HCT116 (cell line): ENCODE measurements at regions not wholly inside any gene's neighbourhood (a gene's known extent, or its start where the extent isn't known, plus 50 kb on each side); places are given as distances from the start of the nearest gene placed in this dataset.

Source experiments
- ATAC-seq: fragments of 200-7000 bp; cut with Tn5 transposase; 2 replicates; pipeline ENCODE4 v1.9.1; 2020; ENCODE audit warnings: mild to moderate bottlenecking, moderate library complexity
- BruUV-seq: library from RNA; stranded (reverse); fragments of 400-500 nt; replicated peaks from 2 replicates; lab custom pipeline; 2021; lab: Mats Ljungman, UMichigan
- CTCF ChIA-PET: fragments of 300-600 bp; sonication (Branson Sonifier 250); formaldehyde crosslinking; loops from one replicate; lab custom pipeline; 2021; ENCODE audit warnings: antibody characterized with exemption; lab: Charles Lee
- POLR2A ChIA-PET: fragments of 300-600, 350-600 bp; sonication (Branson Sonifier 250); formaldehyde crosslinking; loops from one replicate; lab custom pipeline; 2021; ENCODE audit warnings: antibody characterized with exemption; lab: Charles Lee
- RAD21 ChIA-PET, 2 experiments: fragments of 300-600 bp; sonication (Branson Sonifier 250); formaldehyde crosslinking; loops; one replicate each; lab custom pipeline; 2023; ENCODE audit warnings: low total read pairs in 2 of 2; ENCODE audit not compliant: uncharacterized antibody in 2 of 2, unreplicated experiment in 2 of 2, low non-redundant PET in 1 of 2; lab: Charles Lee
- DNase-seq: peaks from one replicate; pipeline ENCODE4 v3.0.0-alpha.2; 2010; ENCODE audit warnings: low read depth, low spot score
- H2AFZ ChIP-seq: fragments of 200-600 bp; shearing (Covaris generic), sonication (generic); 2 replicates; pipeline ENCODE4 v1.6.1; 2017; ENCODE audit warnings: low read depth, mixed run types, mixed read lengths, antibody characterized with exemption, low read length; ENCODE audit not compliant: poor library complexity, severe bottlenecking
- H3K27ac ChIP-seq: 2 replicates; pipeline ENCODE4 v1.5.1; 2012; ENCODE audit warnings: low read depth, low read length
- H3K27me3 ChIP-seq: fragments of 200-600 bp; sonication (generic); 2 replicates; pipeline ENCODE4 v1.6.1; 2016; ENCODE audit warnings: mixed run types, low read length, mixed read lengths; ENCODE audit not compliant: insufficient read depth
- H3K36me3 ChIP-seq, 2 experiments: fragments of 200-500 bp in 1 of 2; fragments of 200-600 bp in 1 of 2; sonication (Bioruptor generic) in 1 of 2; sonication (generic) in 1 of 2; 2 replicates each; pipeline versions ENCODE4 v1.5.1 to v1.6.1; 2014 to 2016; ENCODE audit warnings: low read length in 2 of 2, inconsistent platforms in 1 of 2, mixed read lengths in 1 of 2, mixed run types in 1 of 2; ENCODE audit not compliant: insufficient read depth in 2 of 2, control insufficient read depth in 1 of 2
- H3K4me1 ChIP-seq, 2 experiments: fragments of 200-600 bp in 1 of 2; sonication (generic) in 1 of 2; 2 replicates each; pipeline versions ENCODE4 v1.5.1 to v1.6.1; 2012 to 2017; ENCODE audit warnings: low read length in 2 of 2, inconsistent platforms in 1 of 2, mild to moderate bottlenecking in 1 of 2, mixed read lengths in 1 of 2, mixed run types in 1 of 2, moderate library complexity in 1 of 2; ENCODE audit not compliant: insufficient read depth in 2 of 2, control insufficient read depth in 1 of 2
- H3K4me2 ChIP-seq: fragments of 200-600 bp; sonication (generic); 2 replicates; pipeline ENCODE4 v1.6.1; 2017; ENCODE audit warnings: mixed run types, low read length, mixed read lengths
- H3K4me3 ChIP-seq, 2 experiments: fragments of 200-600 bp in 1 of 2; sonication (generic) in 1 of 2; replicated peaks in 1 of 2; 2 replicates each; pipeline ENCODE4 v1.5.1; 2011 to 2016; ENCODE audit warnings: low read length in 2 of 2, control low read depth in 1 of 2, low read depth in 1 of 2, mild to moderate bottlenecking in 1 of 2, mixed read lengths in 1 of 2, mixed run types in 1 of 2
- H3K79me2 ChIP-seq: fragments of 200-600 bp; sonication (generic); 2 replicates; pipeline ENCODE4 v1.6.1; 2017; ENCODE audit warnings: mild to moderate bottlenecking, mixed run types, low read length, moderate library complexity, mixed read lengths; ENCODE audit not compliant: insufficient read depth
- H3K9ac ChIP-seq: fragments of 200-600 bp; sonication (generic); 2 replicates; pipeline ENCODE4 v1.6.1; 2016; ENCODE audit warnings: low read length, mixed read lengths
- H3K9me2 ChIP-seq: fragments of 200-600 bp; sonication (generic), shearing (Covaris generic); 2 replicates; pipeline ENCODE4 v1.6.1; 2017; ENCODE audit warnings: mixed run types, mild to moderate bottlenecking, moderate library complexity; ENCODE audit not compliant: insufficient read depth
- H3K9me3 ChIP-seq, 2 experiments: fragments of 200-500 bp in 1 of 2; fragments of 200-600 bp in 1 of 2; sonication (Bioruptor generic) in 1 of 2; sonication (generic) in 1 of 2; 2 replicates each; pipeline ENCODE4 v1.6.1; 2014 to 2017; ENCODE audit warnings: low read length in 2 of 2, mixed read lengths in 2 of 2, inconsistent platforms in 1 of 2, low read depth in 1 of 2, mild to moderate bottlenecking in 1 of 2, mixed run types in 1 of 2, moderate library complexity in 1 of 2; ENCODE audit not compliant: control insufficient read depth in 1 of 2, insufficient read depth in 1 of 2
- H4K20me1 ChIP-seq: fragments of 200-600 bp; sonication (generic), shearing (Covaris generic); 2 replicates; pipeline ENCODE4 v1.6.1; 2017; ENCODE audit warnings: mixed run types, mild to moderate bottlenecking, moderate library complexity; ENCODE audit not compliant: insufficient read depth
- ATF3 ChIP-seq: IDR thresholded peaks from 2 replicates; pipeline ENCODE4 v1.6.1; 2012
- CBX3 ChIP-seq: IDR thresholded peaks from 2 replicates; pipeline ENCODE4 v1.6.1; 2012; ENCODE audit warnings: low read depth
- CTCF ChIP-seq, 3 experiments: fragments of 200-600 bp in 1 of 3; sonication (generic) in 1 of 3; IDR thresholded peaks in 2 of 3; conservative IDR thresholded peaks in 1 of 3; 2 replicates each; pipeline ENCODE4 v1.5.1; 2012 to 2017; ENCODE audit warnings: low read depth in 2 of 3, low read length in 2 of 3, antibody characterized with exemption in 1 of 3, borderline replicate concordance in 1 of 3, control low read depth in 1 of 3, mild to moderate bottlenecking in 1 of 3, mixed read lengths in 1 of 3, mixed run types in 1 of 3, moderate library complexity in 1 of 3; ENCODE audit not compliant: insufficient read depth in 1 of 3
- EGR1 ChIP-seq: IDR thresholded peaks from 2 replicates; pipeline ENCODE4 v1.6.1; 2012; ENCODE audit warnings: low read depth
- ELF1 ChIP-seq: IDR thresholded peaks from 2 replicates; pipeline ENCODE4 v1.6.1; 2012; ENCODE audit warnings: low read depth, borderline replicate concordance
- EZH2 ChIP-seq: fragments of 200-600 bp; sonication (generic); IDR thresholded peaks from 2 replicates; pipeline ENCODE4 v1.6.1; 2017; ENCODE audit warnings: antibody characterized with exemption, mixed run types
- EZH2phosphoT487 ChIP-seq: fragments of 200-600 bp; IDR thresholded peaks from 2 replicates; pipeline ENCODE4 v1.6.1; 2018; ENCODE audit warnings: antibody characterized with exemption, borderline replicate concordance
- FOSL1 ChIP-seq: IDR thresholded peaks from 2 replicates; pipeline ENCODE4 v1.6.1; 2012; ENCODE audit warnings: low read depth
- MAX ChIP-seq: IDR thresholded peaks from 2 replicates; pipeline ENCODE4 v1.6.1; 2012
- POLR2A ChIP-seq: IDR thresholded peaks from 2 replicates; pipeline ENCODE4 v1.7.0; 2011; ENCODE audit warnings: borderline replicate concordance; ENCODE audit not compliant: insufficient read depth, insufficient read length; ENCODE audit errors: extremely low read depth
- POLR2AphosphoS5 ChIP-seq: IDR thresholded peaks from 2 replicates; pipeline ENCODE4 v1.6.1; 2011; ENCODE audit warnings: mild to moderate bottlenecking, low read depth, low read length, moderate library complexity
- RAD21 ChIP-seq: IDR thresholded peaks from 2 replicates; pipeline ENCODE4 v1.6.1; 2012; ENCODE audit warnings: low read depth, mild to moderate bottlenecking
- TCF7L2 ChIP-seq: IDR thresholded peaks from 2 replicates; pipeline ENCODE4 v1.7.0; 2011; ENCODE audit warnings: borderline replicate concordance, inconsistent platforms; ENCODE audit not compliant: insufficient read depth, insufficient read length; ENCODE audit errors: extremely low read depth
- YY1 ChIP-seq: IDR thresholded peaks from 2 replicates; pipeline ENCODE4 v1.6.1; 2011; ENCODE audit warnings: low read length, low read depth, moderate library complexity, mild to moderate bottlenecking; ENCODE audit not compliant: insufficient replicate concordance; ENCODE audit errors: extremely low read depth
- ZFX ChIP-seq: fragments of 450-650 bp; IDR thresholded peaks from 2 replicates; pipeline ENCODE4 v1.6.1; 2017
- ZNF274 ChIP-seq: fragments of 200-500 bp; sonication (Bioruptor generic); IDR thresholded peaks from 2 replicates; pipeline ENCODE4 v1.6.1; 2014; ENCODE audit warnings: mild to moderate bottlenecking, low read depth, low read length, inconsistent platforms
- intact Hi-C: fragments of 100-400 bp; cut with micrococcal nuclease; formaldehyde crosslinking; loops from 2 replicates; pipeline ENCODE4 v1.10.0; 2022

- no peaks in the 10 kb centered on the region for H4K20me1 ChIP-seq
- no peak overlapping the region for H3K9ac ChIP-seq
- H3K4me3 ChIP-seq: no peak overlapping the region
- H3K4me1 ChIP-seq: no peaks in the 10 kb centered on the region
- no peaks in the 10 kb centered on the region for H3K79me2 ChIP-seq
- DNase-seq: no peak
- no peak overlapping the region for H2AFZ ChIP-seq
- peaks cover 0 to 19% of the 10 kb centered on the region in 2 experiments; a peak in 2 of 4 replicates for H3K9me3 ChIP-seq
- intact Hi-C loops: no loop called here
- H3K9me2 ChIP-seq: no peaks in the 10 kb centered on the region
- no peak overlapping the region for H3K4me2 ChIP-seq
- BruUV-seq: no TSS peak
- no peak overlapping the region for H3K27ac ChIP-seq
- RAD21 ChIA-PET: no interaction called here
- no peak for ATAC-seq
- no peaks in the 10 kb centered on the region for H3K36me3 ChIP-seq
- CTCF ChIA-PET: no interaction called here
- H3K27me3 ChIP-seq: no peaks in the 10 kb centered on the region
- POLR2A ChIA-PET: no interaction called here
- no peak for TF ChIP-seq RAD21
- no peak for TF ChIP-seq EZH2
- no peak for TF ChIP-seq FOSL1
- no peak for TF ChIP-seq EGR1
- no peak for TF ChIP-seq POLR2A
- no peak for TF ChIP-seq ATF3
- TF ChIP-seq ZNF274: no peak
- no peak for TF ChIP-seq TCF7L2
- no peak for TF ChIP-seq CBX3
- TF ChIP-seq YY1: no peak
- no peak for TF ChIP-seq EZH2phosphoT487
- TF ChIP-seq ELF1: no peak
- no peak for TF ChIP-seq ZFX
- TF ChIP-seq CTCF (IDR thresholded peaks at IDR 0.05 in 2 of 3, conservative IDR thresholded peaks at IDR 0.05 in 1 of 3; ENCODE audit: borderline replicate concordance in 1 of 3, insufficient read depth in 1 of 3, low read depth in 2 of 3, low read length in 2 of 3): no peak
- no peak for TF ChIP-seq POLR2AphosphoS5
- no peak for TF ChIP-seq MAX
Observed at GRCh38 chr6:91443405-91443804, 856.5 kb upstream of the MAP3K7 start.
